Breast epithelium (tissue), 3 donors: ENCODE measurements at regions not wholly inside any gene's neighbourhood (a gene's known extent, or its start where the extent isn't known, plus 50 kb on each side); places are given as distances from the start of the nearest gene placed in this dataset.

Source experiments
- POLR2A ChIP-seq: fragments of 450-650 bp; IDR thresholded peaks from one replicate; pipeline ENCODE4 v1.6.1; 2016; ENCODE audit warnings: antibody characterized with exemption, mild to moderate bottlenecking, moderate library complexity
- TF ChIP-seq, protein P1 (sequence below), 3 donors: fragments of 450-650 bp; IDR thresholded peaks; one replicate each; pipeline ENCODE4 v1.5.1; 2016 to 2017; ENCODE audit warnings: antibody characterized with exemption in 3 of 3, mild to moderate bottlenecking in 3 of 3, moderate library complexity in 3 of 3

DNA sequence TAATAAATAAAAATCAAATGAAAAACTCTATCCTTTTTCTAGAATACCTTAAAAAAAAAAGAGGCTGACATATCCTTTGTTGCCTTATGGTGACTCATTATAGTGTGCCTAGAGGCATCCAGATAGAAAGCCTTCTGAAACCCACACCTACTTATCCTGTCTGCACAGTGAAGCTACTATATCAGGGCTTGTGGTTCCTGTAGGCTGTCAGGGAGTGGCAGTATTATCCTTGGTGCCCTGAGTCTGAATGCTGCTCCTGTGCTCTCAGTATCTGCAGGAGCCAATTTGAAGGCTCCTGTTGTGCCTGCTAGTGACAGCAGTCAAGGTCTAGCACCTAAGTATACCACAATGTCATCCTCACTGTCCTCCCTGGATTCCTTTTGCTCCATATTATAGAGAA is 168.4 kb upstream of the AVPR1A start:
- TF ChIP-seq, protein P1, sequence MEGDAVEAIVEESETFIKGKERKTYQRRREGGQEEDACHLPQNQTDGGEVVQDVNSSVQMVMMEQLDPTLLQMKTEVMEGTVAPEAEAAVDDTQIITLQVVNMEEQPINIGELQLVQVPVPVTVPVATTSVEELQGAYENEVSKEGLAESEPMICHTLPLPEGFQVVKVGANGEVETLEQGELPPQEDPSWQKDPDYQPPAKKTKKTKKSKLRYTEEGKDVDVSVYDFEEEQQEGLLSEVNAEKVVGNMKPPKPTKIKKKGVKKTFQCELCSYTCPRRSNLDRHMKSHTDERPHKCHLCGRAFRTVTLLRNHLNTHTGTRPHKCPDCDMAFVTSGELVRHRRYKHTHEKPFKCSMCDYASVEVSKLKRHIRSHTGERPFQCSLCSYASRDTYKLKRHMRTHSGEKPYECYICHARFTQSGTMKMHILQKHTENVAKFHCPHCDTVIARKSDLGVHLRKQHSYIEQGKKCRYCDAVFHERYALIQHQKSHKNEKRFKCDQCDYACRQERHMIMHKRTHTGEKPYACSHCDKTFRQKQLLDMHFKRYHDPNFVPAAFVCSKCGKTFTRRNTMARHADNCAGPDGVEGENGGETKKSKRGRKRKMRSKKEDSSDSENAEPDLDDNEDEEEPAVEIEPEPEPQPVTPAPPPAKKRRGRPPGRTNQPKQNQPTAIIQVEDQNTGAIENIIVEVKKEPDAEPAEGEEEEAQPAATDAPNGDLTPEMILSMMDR (IDR thresholded peaks at IDR 0.05), result no peak
- TF ChIP-seq POLR2A, result no peak
